Renal pelvis (tissue), 1 donor: ENCODE measurements at regions not wholly inside any gene's neighbourhood (a gene's known extent, or its start where the extent isn't known, plus 50 kb on each side); places are given as distances from the start of the nearest gene placed in this dataset.
"Not testable (repeated sequence)": the region's sequence is repeated elsewhere in the genome, so short reads cannot be mapped to it uniquely, and the experiment has no call there.

Experiments used
- DNase-seq: peaks from one replicate; pipeline ENCODE4 v3.0.0-alpha.2; 2013

- no peak for DNase-seq
Measured at GRCh38 chr3:655824-656223, 437.0 kb upstream of the CNTN6 start.

GRCh38 chr3:661356-661755 is 431.5 kb upstream of the CNTN6 start:
- DNase-seq: no peak

GRCh38 chr3:674116-674515 is 418.7 kb upstream of the CNTN6 start:
- DNase-seq: no peak

DNA sequence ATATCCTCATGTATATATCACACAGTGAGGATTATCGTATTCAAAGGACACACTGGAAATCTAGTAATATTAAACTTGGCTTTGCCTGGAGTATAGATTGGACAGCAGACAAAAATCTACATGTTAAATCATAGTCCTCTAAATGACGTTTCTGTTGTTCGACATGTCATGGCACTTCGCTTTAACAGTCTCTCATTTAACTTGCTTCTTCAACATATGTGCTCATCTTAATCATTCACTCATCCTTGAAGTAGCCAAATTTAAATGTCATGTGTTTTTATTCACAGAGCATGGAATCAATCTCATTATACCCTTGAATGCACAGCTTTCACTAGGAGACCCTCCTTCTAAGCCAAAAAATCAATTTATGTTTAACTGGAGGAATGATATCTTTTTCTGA is 417.0 kb upstream of the CNTN6 start:
- no peak for DNase-seq

GRCh38 chr3:683770-684169 is 409.1 kb upstream of the CNTN6 start:
- DNase-seq: no peak

GRCh38 chr3:690770-691169 is 402.1 kb upstream of the CNTN6 start:
- no peak for DNase-seq

DNA sequence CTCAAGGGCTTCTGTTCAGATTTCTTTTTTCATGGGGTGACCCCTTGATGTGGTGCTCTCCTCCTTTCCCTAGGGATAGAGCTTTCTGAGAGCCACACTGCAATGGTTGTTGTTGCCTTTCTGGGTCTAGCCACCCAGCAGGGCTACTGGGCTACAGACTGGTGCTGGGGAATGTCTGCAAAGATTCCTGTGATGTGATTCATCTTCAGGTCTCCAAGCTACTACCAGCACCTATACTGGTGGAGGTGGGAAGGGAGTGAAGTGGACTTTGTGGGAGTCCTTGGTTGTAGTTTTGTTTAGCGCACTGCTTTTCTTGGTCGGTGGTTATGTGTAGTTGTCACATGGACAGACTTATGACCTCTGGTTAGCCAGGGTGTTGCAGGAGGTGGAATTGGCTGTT is 392.3 kb upstream of the CNTN6 start:
- no peak for DNase-seq

- DNase-seq: no peak
Measured at GRCh38 chr3:707041-707440, 385.8 kb upstream of the CNTN6 start.

- no peak for DNase-seq
Measured at GRCh38 chr3:713006-713621, 379.7 kb upstream of the CNTN6 start.

- DNase-seq: no peak
Measured at GRCh38 chr3:713947-714620, 378.7 kb upstream of the CNTN6 start.

DNA sequence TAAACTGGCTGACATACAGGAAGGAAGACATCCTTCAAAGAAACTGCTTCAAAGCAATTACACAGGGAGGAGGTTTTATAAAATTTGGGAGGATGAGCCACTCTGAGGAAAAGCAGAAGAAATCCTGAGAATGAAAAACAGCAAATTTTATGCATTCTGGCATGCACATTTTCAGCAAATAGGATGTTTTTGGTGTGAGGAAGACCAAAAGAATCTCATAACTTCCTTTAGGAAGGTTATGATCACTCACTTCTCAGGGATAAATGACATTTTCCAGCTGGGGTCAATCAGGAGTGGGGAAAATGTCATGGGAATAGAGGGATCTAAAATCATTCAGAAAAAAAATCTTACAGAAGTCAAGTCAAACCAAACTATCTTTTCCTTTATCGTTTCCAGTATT is 371.7 kb upstream of the CNTN6 start:
- DNase-seq: no peak

DNA sequence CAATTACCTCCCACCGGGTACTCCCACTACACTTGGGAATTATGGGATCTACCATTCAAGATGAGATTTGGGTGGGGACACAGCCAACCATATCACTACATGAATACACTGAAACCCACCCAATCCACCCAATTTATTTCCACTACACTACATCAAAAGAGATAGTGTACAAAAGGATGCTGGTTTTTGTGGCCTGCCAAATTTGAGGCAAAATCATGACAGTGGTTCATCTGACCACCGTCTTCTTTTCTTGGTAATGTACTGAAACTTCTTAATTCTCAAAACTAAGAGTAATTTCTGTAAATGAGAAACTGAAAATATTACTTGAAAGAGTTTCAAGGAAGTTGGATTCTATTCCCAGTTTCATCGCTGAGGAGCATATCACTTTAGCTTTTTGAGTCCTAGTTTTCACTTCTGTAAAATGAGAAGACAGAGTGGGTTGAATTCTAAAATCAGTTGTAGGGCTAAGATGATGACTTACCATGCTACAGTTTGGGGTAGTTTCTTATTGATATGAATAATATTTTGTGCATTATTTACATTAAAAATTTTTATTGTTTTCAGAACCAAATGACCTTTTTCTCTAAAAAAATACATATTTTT is 360.4 kb upstream of the CNTN6 start:
- no peak for DNase-seq

DNA sequence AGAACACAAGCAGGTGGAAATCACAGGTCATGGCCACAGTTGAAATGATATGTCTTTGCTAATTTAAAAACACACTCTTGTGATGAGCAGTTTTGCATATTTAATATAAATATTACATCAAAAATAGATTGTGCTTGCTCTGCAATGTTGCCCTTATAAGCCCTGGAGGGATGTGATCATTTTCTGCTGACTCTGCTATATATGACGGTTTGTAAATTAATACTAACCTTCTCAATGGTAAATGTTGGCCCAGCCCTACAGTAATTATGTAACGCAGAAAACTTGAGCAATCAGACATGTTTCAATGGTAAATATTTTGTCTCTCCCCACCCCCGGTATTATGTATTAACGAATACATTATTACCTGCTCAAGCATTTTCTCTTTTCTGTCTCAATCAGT is 359.5 kb upstream of the CNTN6 start:
- no peak for DNase-seq

GRCh38 chr3:757711-758110 is 335.1 kb upstream of the CNTN6 start:
- no peak for DNase-seq

DNA sequence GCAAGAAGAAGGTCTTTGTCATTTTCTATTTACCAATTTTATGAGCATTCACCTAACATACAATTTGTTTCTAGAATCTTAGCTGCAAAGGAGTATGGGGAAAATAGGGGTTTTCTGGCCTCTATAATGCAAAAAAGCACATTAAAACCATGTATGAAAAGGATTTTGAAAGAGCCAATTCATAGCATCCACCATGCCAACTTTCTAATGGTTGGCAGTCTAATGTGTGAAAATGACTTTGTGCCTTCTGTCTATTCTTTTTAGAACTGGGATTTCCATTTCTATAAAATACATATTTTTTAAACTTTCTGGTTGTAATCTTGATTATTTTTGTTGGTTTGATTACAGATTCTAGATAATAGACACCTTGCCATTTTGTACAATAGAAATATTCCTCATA is 333.7 kb upstream of the CNTN6 start:
- no peak for DNase-seq

- not testable (repeated sequence) for DNase-seq
Measured at GRCh38 chr3:773433-773832, 319.4 kb upstream of the CNTN6 start.

DNA sequence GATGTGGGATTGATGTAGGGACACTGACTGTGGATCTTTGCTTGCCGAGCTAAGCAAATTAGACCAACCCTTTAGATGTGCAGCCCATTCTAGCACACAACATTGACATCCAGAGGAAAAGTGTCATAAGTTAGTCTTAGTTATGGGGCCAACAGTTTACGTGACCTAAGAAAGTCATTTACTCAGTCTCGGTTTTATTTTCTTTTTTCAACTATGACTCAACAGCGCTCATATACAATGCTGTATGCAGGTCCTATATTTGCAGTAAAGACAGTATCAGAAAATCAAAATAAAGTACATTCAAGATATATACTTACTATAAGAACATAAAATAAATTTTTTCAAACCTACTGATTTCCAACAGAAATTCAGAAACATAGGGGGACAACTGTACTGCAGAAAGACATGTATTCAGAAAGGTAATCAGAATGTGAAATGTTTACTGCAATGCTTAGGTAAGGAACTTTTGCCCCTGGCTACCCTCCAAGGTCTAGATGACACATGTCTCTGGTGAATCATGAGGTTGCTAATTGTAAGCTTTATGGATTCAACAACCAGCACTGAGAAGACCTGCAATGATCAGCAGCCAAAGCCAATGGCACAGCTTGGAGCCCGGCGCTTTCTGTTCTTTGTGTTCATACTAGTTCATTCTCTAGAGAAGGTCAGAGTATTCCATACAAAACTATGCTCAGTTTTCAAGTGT is 317.5 kb upstream of the CNTN6 start:
- no peak for DNase-seq

GRCh38 chr3:780505-780904 is 312.3 kb upstream of the CNTN6 start:
- DNase-seq: no peak

DNA sequence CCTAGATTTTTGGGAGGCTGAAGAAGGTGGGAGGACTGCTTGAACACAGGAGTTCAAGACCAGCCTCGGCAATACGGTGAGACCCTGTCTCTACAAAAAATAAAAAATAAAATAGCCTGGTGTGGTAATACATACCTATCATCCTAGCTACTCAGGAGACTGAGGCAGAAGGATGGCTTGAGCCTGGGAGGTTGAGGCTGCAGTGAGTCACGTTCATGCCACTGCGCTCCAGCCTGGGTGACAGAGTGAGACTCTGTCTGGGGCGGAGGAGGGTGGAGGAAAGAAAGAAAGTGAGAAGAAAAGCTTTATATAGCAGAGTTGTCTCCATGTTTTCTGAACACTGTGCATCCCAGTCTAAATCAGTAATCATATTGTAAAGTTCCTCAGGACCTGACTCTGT is 301.4 kb upstream of the CNTN6 start:
- no peak for DNase-seq

GRCh38 chr3:792630-793029 is 300.2 kb upstream of the CNTN6 start:
- DNase-seq: peak; percentile 8

DNA sequence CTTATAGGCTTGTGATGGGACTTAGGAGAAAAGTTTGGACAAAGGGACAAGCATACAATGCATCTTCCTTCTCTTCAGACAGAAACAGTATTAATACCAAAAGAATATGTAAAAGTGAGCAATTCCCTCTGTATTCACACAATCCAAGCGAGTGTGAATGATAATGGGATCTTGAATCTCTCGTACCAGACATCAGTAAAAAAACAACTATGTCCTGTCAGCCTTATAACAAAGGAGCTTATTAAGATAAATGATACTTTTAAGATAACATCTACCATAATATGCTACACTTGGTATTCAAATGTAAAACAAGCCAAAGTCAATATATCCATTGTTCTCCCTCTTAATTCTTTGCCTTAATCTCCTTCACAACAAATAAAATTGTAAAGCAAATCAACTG is 288.6 kb upstream of the CNTN6 start:
- no peak for DNase-seq

- DNase-seq: no peak
Measured at GRCh38 chr3:805326-805725, 287.5 kb upstream of the CNTN6 start.

GRCh38 chr3:806006-806405 is 286.8 kb upstream of the CNTN6 start:
- no peak for DNase-seq
